Stimulated activated CD4-positive, alpha-beta T cell treated with anti-CD3 and anti-CD28 coated beads, Interleukin-2, amount 100 ng/mL, for 4 hours (primary cell): ENCODE measurements at regions not wholly inside any gene's neighbourhood (a gene's known extent, or its start where the extent isn't known, plus 50 kb on each side); places are given as distances from the start of the nearest gene placed in this dataset.
A peak's percentile ranks its signal among the peaks of the same experiment; 100 is the strongest.
"Not testable (repeated sequence)": the region's sequence is repeated elsewhere in the genome, so short reads cannot be mapped to it uniquely, and the experiment has no call there.

ENCODE experiments used
- DNase-seq: peaks from one replicate; pipeline ENCODE4 v3.0.0-alpha.2; 2020; ENCODE audit warnings: low read depth

- no peak for DNase-seq
Measured at GRCh38 chr20:29427201-29428060, 1830.0 kb upstream of the DEFB115 start.

- no peak for DNase-seq
Measured at GRCh38 chr20:29430531-29430930, 1826.9 kb upstream of the DEFB115 start.

DNA sequence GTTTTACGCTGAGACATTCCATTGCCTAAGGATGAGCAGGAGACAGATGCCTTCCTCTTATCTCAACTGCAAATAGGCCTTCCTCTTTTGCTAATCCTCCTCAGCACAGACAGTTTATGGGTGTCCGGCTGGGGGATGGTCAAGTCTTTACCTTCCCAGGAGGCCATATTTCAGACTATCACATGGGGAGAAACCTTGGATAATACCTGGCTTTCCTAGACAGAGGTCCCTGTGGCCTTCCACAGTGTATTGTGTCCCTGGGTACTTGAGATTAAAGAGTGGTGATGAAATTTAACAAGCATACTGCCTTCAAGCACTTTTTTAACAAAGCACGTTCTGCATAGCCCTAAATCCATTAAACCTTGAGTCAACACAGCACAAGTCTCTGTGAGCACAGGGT lies 1816.7 kb upstream of the DEFB115 start:
- not testable (repeated sequence) for DNase-seq

GRCh38 chr20:29443206-29443781 lies 1814.2 kb upstream of the DEFB115 start:
- not testable (repeated sequence) for DNase-seq

DNA sequence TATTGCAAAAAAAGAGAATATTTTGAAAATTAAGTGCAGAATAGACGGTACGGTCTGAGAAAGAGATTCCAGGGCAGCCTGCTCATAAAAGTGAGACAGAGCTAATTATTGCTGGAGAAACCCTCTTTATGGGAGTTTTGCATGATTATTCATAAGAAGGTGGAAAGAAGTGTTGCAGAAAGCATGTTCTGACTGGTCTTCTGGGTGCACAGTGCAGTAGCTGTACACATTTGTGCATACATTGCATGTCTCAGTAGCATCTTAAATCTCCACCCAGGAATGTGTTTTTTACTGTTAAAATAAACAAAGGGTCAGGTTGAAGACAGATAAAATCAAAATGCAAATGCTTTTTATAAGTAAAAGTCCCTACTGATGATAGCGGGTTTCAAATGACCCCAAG lies 1813.6 kb upstream of the DEFB115 start:
- no peak for DNase-seq

DNA sequence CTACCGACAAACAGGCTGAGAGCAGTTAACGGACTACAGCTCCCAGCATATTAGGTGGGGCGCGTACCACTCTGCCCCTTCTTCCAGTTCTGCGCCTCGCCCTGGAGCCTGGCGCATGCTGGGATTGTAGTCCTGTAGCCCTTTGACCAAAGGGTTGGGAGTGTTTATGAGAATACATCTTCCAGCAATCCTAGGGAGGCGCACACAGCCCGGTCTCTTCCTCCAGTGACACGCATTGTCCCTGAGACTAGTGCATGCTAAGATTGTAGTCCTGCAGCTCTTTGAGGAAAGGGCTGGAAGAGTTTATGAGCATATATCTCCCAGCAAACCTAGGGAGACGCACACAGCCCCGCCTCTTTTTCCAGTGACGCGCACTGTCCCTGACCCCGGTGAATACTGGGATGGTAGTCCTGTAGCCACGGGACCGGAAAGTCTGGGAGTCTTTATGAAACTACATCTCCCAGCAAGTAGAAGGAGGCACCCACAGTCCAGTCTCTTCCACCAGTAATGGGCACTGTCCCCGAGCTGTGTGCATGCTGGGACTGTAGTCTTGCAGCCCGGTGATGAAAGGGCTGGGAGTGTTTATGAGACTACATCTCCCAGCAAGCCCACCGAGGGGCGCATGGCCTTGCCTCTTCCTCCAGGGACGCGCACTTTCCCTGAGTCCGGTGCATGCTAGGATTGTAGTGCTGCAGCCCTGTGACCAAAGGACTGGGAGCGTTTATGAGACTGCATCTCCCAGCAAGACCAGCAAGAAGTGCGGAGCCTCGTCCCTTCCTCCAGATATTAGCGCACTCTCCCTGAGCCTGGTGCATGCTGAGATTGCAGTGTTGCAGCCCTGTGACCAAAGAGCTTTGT lies 1812.2 kb upstream of the DEFB115 start:
- DNase-seq = peak; percentile 16

GRCh38 chr20:29447517-29448484 lies 1809.7 kb upstream of the DEFB115 start:
- not testable (repeated sequence) for DNase-seq

GRCh38 chr20:29448806-29449470 lies 1808.5 kb upstream of the DEFB115 start:
- DNase-seq = no peak

DNA sequence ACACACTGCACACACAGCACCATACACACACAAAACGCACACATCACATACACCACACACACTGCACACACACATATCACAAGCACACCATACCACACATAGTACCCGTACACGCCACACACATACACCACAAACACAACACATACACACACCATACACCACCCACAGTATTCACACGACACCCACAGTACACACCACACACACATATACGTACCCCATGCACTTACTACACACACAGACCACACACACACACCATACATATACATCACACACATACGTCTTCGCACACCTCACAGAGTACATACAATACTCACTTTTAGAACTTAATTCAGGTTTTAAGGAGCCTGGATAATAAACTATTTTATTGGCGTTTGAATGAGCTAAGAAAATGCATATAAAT lies 1805.3 kb upstream of the DEFB115 start:
- no peak for DNase-seq

DNA sequence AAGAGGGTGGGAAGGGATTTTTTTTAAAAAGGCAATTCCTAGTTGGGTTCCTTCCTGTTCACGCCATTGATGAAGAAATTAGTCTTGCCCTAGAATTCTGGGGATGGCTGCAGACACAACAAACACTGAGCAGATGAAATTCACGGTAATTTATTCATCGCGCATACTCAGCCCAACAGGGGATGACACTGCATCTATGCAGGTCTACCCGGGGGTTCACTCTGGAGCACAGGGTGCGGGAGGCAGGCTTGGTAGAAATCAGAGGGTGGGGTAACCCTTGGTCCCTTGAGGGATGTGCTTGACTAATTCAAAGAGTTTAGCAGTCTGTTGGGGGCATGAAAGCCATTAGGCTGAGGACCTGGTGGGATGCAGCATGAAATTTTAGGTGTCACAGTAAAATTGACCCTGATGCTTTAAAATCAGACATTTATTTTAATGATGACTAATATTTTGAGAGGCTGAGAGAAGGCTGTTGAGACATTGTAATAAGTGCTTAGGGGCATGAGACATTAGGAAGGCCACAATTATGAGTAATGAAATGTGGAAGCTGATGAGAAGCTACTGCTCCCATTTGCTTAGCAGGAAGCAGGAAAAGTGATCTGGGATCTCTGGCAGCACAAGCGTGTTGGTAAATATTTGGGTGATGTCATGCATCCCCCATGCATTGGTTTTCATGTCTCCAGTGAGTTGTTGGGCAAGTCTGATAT lies 1800.3 kb upstream of the DEFB115 start:
- not testable (repeated sequence) for DNase-seq

- DNase-seq = no peak
Measured at GRCh38 chr20:29472606-29473005, 1784.9 kb upstream of the DEFB115 start.

DNA sequence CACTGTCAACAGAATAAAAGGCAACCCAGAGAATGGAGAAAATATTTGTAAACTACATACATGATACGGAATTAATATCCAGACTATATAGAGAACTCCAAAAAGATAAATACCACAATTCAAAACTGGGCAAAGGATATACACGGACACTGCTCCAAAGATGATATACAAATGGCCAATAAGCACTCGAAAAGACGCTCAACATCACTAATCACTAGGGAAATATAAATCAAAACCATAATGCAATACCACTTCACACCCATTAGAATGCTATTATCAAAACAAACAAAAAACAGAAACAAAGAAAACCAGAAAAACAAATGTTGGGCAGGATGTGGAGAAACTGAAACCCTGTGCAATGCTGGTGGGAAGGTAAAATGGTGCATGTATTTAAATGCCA lies 1764.6 kb upstream of the DEFB115 start:
- not testable (repeated sequence) for DNase-seq

DNA sequence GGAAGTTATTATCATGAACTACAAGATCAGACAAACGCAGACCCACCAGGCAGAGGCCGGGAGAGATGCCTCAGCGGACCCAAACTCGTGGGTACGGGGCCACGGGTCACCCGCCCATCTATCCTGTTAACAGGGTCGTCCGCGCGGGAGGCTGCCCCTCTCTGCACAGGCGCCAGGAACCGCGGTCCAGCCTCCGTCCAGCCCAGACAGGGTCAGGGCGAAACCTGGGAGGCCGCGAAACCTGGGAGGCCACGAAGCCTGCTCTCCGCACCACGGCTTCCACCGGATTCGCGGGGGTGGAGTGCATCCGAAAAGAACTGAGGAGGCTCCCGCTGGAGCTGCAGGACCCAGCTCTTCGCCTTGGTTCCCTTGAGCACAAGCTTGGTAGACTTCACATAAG lies 1760.7 kb upstream of the DEFB115 start:
- not testable (repeated sequence) for DNase-seq

GRCh38 chr20:29497261-29497671 lies 1760.2 kb upstream of the DEFB115 start:
- DNase-seq = no peak

GRCh38 chr20:29497684-29498083 lies 1759.8 kb upstream of the DEFB115 start:
- not testable (repeated sequence) for DNase-seq

GRCh38 chr20:29500738-29501137 lies 1756.7 kb upstream of the DEFB115 start:
- not testable (repeated sequence) for DNase-seq

- DNase-seq = not testable (repeated sequence)
Measured at GRCh38 chr20:29514634-29515033, 1742.8 kb upstream of the DEFB115 start.

DNA sequence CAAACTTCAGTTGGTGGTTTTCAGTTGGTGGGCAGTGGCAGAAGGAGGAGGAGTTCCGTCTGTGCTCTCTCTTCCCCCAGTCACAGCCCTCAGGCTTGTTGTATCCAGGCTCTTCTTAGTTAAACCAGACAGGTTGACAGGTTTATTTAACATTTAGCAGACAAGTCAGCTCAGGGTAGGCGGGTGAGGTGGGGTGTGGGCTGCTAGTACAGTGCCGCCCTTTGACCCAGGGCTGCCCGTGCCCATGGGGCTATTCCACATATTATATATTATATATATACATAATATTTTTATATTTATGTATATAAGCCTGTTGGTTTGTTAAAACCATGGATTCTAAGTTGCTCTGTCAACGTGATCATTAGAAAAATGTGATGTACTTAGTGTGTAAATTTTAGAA lies 1740.6 kb upstream of the DEFB115 start:
- DNase-seq = not testable (repeated sequence)

DNA sequence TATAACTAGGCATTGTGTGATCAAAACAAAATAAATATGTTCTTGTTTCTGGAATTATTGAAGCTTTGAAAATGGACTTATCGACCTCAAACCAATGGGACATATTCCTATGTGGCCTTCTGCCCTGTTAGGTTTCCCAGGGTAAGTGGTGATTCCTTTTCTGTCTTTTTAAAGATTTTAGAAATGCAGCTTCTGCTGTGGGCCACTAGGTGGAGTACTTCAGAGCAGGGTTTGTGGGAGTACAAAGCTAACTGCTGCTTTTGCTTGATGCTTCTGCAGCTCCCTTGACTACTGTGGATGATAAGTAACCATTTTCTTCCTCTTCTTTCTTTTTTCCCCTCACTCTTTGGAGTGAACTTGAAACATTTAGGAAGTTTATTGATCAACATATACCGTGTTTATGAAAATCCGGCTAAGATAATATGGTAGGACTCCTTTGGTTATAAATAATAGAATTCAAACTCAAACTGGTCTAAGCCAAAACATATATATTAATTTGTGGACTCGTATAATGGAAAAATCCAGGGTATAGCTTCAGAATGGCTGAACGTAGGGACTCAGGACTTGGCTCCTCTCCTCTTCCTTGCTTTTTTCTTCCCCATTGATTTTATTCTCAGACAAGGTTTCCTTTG lies 1737.7 kb upstream of the DEFB115 start:
- DNase-seq = not testable (repeated sequence)
